A673 (cell line): ENCODE measurements at regions not wholly inside any gene's neighbourhood (a gene's known extent, or its start where the extent isn't known, plus 50 kb on each side); places are given as distances from the start of the nearest gene placed in this dataset.

ENCODE experiments used
- CTCF ChIP-seq: fragments of 300-800, 200-600 bp; sonication (generic); conservative IDR thresholded peaks from 2 replicates; pipeline ENCODE4 v1.5.1; 2017; ENCODE audit warnings: low read depth, mild to moderate bottlenecking, antibody characterized with exemption, low read length, moderate library complexity, mixed read lengths
- EZH2 ChIP-seq: fragments of 200-600 bp; sonication (generic); IDR thresholded peaks from 2 replicates; pipeline ENCODE4 v1.6.1; 2017; ENCODE audit warnings: borderline replicate concordance, low read depth, mild to moderate bottlenecking, mixed read lengths, antibody characterized with exemption, low read length; ENCODE audit not compliant: poor library complexity, severe bottlenecking

DNA sequence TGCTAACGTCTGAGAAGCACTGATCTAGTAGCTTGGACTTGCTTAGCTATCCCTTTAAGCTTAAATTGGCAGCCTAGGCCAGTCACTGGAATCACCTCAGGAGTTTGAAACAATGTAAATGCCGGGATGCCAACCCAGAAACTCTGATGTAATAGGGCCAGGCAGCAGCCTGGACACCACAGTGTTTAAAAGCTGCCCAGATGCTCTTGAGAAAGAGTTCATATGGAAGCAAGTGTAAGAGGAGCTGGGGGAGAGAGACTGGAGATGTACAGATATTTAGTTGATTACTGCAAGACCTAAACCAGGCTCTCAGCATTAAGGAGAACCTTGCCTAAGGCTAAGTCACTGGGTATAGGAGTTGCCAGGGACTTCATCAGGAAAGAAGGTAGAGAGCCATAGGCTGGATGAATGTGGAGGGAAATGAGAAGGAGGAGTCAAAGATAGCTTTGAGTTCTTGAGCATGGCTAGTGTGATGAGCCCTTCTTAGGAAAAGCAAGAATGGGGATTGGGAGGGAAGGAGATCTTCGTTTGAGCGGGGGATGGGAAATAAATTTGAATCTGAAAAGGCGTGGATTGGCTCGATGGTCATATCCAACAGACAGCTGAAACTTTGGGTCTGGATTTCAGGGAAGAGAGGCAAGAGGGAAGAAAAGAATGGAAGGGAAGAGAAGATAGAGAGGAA lies 392.9 kb upstream of the WWC1 start:
- no peak for TF ChIP-seq CTCF
- TF ChIP-seq EZH2 = no peak
